RWPE2 (cell line): ENCODE measurements at regions not wholly inside any gene's neighbourhood (a gene's known extent, or its start where the extent isn't known, plus 50 kb on each side); places are given as distances from the start of the nearest gene placed in this dataset.

Experiments used
- ATAC-seq: fragments of 200-7000 bp; cut with Tn5 transposase; 3 replicates; pipeline ENCODE4 v1.9.1; 2021; ENCODE audit warnings: low read depth
- DNase-seq: peaks from one replicate; pipeline ENCODE4 v3.0.0-alpha.2; 2020; ENCODE audit warnings: low spot score
- H3K27ac ChIP-seq: fragments of 450-650 bp; 2 replicates; pipeline ENCODE4 v1.5.1; 2017; ENCODE audit warnings: mild to moderate bottlenecking; ENCODE audit not compliant: poor library complexity, severe bottlenecking
- H3K27me3 ChIP-seq: fragments of 250-450 bp; sonication (Bioruptor Pico); 2 replicates; pipeline ENCODE4 v1.5.1; 2021; ENCODE audit warnings: mild to moderate bottlenecking, moderate library complexity; ENCODE audit not compliant: insufficient read depth, poor library complexity, severe bottlenecking
- H3K36me3 ChIP-seq: fragments of 250-450 bp; sonication (Bioruptor Pico); 2 replicates; pipeline ENCODE4 v1.5.1; 2020; ENCODE audit warnings: low read depth, mild to moderate bottlenecking, moderate library complexity
- H3K4me1 ChIP-seq: fragments of 250-450 bp; sonication (Bioruptor Pico); 2 replicates; pipeline ENCODE4 v1.5.1; 2021; ENCODE audit warnings: mild to moderate bottlenecking, moderate library complexity; ENCODE audit not compliant: insufficient read depth, poor library complexity, severe bottlenecking
- H3K4me3 ChIP-seq: fragments of 250-450 bp; sonication (Bioruptor Pico); 2 replicates; pipeline ENCODE4 v1.5.1; 2021; ENCODE audit warnings: mild to moderate bottlenecking, moderate library complexity; ENCODE audit not compliant: severe bottlenecking
- H3K9me3 ChIP-seq: fragments of 250-450 bp; sonication (Bioruptor Pico); 2 replicates; pipeline ENCODE4 v1.5.1; 2021; ENCODE audit warnings: mild to moderate bottlenecking, moderate library complexity; ENCODE audit not compliant: severe bottlenecking
- TF ChIP-seq, protein P1 (sequence below): fragments of 450-650 bp; IDR thresholded peaks from one replicate; pipeline ENCODE4 v1.5.1; 2017; ENCODE audit warnings: mild to moderate bottlenecking, moderate library complexity; ENCODE audit not compliant: poor library complexity, severe bottlenecking

DNA sequence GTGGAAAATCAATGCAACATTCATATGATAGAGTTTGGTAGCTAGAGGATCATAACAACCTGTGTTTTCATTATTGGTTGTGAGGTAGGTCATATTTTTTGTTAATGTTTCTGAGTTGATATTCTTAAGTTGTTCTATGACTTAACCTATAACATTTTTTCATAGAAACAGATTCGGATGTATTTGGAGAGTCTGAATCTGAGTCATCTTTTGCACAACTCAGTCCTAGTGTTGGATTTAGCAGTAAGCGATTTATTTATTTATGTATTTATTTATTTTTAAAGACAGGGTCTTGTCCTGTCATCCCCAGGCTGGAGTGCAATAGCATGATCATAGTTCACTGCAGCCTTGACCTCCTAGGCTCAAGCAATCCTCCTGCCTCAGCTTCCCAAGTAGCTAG is 292.8 kb upstream of the ZNF717 start:
- DNase-seq: no peak
- no peak overlapping the region for H3K4me3 ChIP-seq
- H3K36me3 ChIP-seq: no peaks in the 10 kb centered on the region
- TF ChIP-seq, protein P1, sequence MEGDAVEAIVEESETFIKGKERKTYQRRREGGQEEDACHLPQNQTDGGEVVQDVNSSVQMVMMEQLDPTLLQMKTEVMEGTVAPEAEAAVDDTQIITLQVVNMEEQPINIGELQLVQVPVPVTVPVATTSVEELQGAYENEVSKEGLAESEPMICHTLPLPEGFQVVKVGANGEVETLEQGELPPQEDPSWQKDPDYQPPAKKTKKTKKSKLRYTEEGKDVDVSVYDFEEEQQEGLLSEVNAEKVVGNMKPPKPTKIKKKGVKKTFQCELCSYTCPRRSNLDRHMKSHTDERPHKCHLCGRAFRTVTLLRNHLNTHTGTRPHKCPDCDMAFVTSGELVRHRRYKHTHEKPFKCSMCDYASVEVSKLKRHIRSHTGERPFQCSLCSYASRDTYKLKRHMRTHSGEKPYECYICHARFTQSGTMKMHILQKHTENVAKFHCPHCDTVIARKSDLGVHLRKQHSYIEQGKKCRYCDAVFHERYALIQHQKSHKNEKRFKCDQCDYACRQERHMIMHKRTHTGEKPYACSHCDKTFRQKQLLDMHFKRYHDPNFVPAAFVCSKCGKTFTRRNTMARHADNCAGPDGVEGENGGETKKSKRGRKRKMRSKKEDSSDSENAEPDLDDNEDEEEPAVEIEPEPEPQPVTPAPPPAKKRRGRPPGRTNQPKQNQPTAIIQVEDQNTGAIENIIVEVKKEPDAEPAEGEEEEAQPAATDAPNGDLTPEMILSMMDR: no peak
- H3K9me3 ChIP-seq: no peaks in the 10 kb centered on the region
- no peaks in the 10 kb centered on the region for H3K27me3 ChIP-seq
- H3K4me1 ChIP-seq: no peaks in the 10 kb centered on the region
- H3K27ac ChIP-seq: no peak overlapping the region
- ATAC-seq: no peak

DNA sequence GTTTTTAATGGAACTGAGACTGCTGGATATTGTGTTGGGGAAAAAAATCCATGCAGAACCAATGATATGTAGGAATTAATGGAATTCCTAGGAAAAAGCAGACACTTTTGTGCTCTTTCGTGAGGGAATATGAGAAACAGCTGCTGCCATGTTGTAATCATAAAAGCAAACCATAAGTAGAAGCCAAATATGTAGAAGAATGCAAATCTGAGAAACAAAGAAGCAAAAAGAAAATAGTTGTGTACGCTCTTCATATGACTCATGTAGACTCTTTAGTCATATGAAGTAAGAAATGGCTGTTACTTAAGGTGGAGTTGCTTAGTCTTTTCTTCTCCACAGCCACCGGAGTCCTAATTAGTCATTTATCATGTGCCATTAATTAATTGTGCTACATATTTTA is 298.6 kb upstream of the ZNF717 start:
- no peaks in the 10 kb centered on the region for H3K4me1 ChIP-seq
- no peak overlapping the region for H3K4me3 ChIP-seq
- no peak overlapping the region for H3K27ac ChIP-seq
- DNase-seq (no peak), ATAC-seq (no peak)
- no peaks in the 10 kb centered on the region for H3K9me3 ChIP-seq
- H3K36me3 ChIP-seq: no peaks in the 10 kb centered on the region
- TF ChIP-seq, protein P1: no peak
- H3K27me3 ChIP-seq: no peaks in the 10 kb centered on the region

DNA sequence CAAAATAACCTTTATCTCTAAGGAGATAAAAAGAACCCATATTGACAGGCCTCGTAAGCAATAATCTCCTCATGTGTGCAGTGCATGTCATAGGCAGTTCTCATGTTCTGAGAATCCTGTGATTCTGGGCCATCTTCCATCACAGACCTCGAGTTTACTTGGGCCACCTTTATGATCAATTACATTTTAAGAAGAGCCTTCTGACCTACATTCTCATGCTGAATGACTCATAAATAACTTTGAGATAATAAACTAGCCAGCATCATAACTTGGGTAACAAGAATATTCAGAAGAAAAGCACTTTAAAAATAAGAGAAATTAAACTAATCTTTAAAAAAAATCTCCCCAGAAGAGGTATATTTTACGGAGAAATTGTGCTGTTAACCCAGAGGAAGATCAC is 310.7 kb upstream of the ZNF717 start:
- Histone ChIP-seq H3K4me3 (no peak overlapping the region), H3K9me3 (no peaks in the 10 kb centered on the region), H3K27ac (no peak overlapping the region), H3K27me3 (peaks cover 6% of the 10 kb centered on the region), H3K4me1 (no peaks in the 10 kb centered on the region), H3K36me3 (no peaks in the 10 kb centered on the region)
- TF ChIP-seq, protein P1: no peak
- ATAC-seq (no peak), DNase-seq (no peak)

DNA sequence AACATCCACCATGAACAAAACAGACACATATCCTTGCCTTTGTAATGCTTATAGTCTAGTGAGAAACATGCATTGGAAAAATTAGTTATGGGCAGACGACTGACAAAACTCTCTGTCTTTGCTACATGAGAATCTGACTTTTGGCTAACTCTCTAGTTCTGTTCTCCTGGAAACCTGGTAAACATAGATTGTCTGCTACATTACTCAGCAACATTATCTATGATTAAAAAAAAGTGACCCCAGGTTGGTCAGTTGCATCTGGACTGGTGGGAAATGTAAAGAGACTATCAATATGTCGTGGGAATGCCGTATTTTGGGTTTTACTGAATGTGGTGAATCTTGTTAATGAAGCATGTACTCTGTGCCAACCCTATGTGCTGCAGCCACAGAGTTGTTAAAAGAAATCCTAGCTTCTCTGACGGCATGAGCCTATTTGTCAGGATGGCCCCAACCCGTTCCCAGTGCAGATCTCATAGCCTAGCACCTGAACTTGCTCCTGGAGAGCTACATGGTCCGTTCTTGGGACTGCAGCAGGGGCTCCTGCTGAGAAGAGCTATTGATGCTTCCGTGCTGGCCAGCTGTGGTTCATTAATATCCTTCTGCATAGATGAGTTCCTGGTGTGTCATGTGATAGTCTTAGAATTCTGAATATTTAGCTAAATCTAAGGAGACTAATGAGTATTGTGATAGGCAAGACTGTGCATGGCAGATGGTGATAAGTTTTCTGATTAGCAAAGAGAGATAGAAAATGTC is 311.7 kb upstream of the ZNF717 start:
- Histone ChIP-seq H3K4me1 (no peaks in the 10 kb centered on the region), H3K27me3 (peaks cover 6% of the 10 kb centered on the region), H3K27ac (no peak overlapping the region), H3K9me3 (no peaks in the 10 kb centered on the region), H3K4me3 (no peak overlapping the region), H3K36me3 (no peaks in the 10 kb centered on the region)
- TF ChIP-seq, protein P1: no peak
- ATAC-seq (no peak), DNase-seq (no peak)

DNA sequence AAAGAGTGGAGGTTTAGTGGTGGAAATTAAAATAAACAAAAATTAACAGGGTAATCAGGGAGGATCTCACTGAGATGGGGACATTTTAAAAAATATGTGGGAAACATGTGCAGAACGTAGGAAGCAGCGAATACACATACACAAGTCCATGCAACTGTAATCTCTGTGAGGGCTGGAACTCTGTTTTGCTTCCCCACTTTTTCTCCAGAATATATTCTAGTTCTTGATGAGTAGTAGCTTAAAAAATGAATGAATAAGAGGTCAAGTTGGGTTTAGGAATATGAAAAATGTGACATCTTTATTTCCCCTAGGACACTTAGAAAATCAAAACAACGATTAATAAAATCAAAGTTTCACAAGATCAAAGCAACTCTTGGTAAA is 312.2 kb upstream of the ZNF717 start:
- no peak for ATAC-seq
- H3K4me1 ChIP-seq: no peaks in the 10 kb centered on the region
- DNase-seq: no peak
- H3K4me3 ChIP-seq: no peak overlapping the region
- TF ChIP-seq, protein P1: no peak
- peaks cover 6% of the 10 kb centered on the region for H3K27me3 ChIP-seq
- H3K27ac ChIP-seq: no peak overlapping the region
- H3K9me3 ChIP-seq: no peaks in the 10 kb centered on the region
- no peaks in the 10 kb centered on the region for H3K36me3 ChIP-seq
